ENCODE measurements at regions not wholly inside any gene's neighbourhood (a gene's known extent, or its start where the extent isn't known, plus 50 kb on each side); places are given as distances from the start of the nearest gene placed in this dataset.

GRCh38 chr17:79377230-79377786, 233.5 kb downstream of the RBFOX3 start:
- CTCF ChIA-PET = no interaction called here
- POLR2A ChIA-PET = no interaction called here

GRCh38 chr17:79374807-79375206, 236.0 kb downstream of the RBFOX3 start:
- no peaks in the 10 kb centered on the region for H3K36me3 Mint-ChIP-seq (ENCODE audit: low read depth)
- DNase-seq (no peak), ATAC-seq (no peak)
- H3K4me3 Mint-ChIP-seq = no peak overlapping the region
- ChIA-PET CTCF (no interaction called here), POLR2A (interaction anchor here (0.6 kb wide), 1 partner anchor 8 kb away, joined by 3 read pairs; no protein-coding TSS in a partner anchor)
- no peaks in the 10 kb centered on the region for H3K9me3 Mint-ChIP-seq (ENCODE audit: insufficient read depth)
- H3K27ac Mint-ChIP-seq = no peak overlapping the region
- H3K27me3 Mint-ChIP-seq (ENCODE audit: low read depth) = peaks cover 4% of the 10 kb centered on the region
- no peaks in the 10 kb centered on the region for H3K4me1 Mint-ChIP-seq (ENCODE audit: low read depth)

More at GRCh38 chr17:79377230-79377786, 233.5 kb downstream of the RBFOX3 start:
- H3K27ac Mint-ChIP-seq = no peak overlapping the region
- ATAC-seq = no peak
- H3K4me1 Mint-ChIP-seq (ENCODE audit: low read depth) = no peaks in the 10 kb centered on the region
- H3K9me3 Mint-ChIP-seq (ENCODE audit: insufficient read depth) = no peaks in the 10 kb centered on the region
- H3K36me3 Mint-ChIP-seq (ENCODE audit: low read depth) = no peaks in the 10 kb centered on the region
- H3K27me3 Mint-ChIP-seq (ENCODE audit: low read depth) = no peaks in the 10 kb centered on the region
- no peak for DNase-seq
- no peak overlapping the region for H3K4me3 Mint-ChIP-seq

- Mint-ChIP-seq H3K9me3 (ENCODE audit: insufficient read depth) (no peaks in the 10 kb centered on the region), H3K27ac (no peak overlapping the region), H3K36me3 (ENCODE audit: low read depth) (no peaks in the 10 kb centered on the region), H3K27me3 (ENCODE audit: low read depth) (peaks cover 4% of the 10 kb centered on the region), H3K4me3 (no peak overlapping the region), H3K4me1 (ENCODE audit: low read depth) (no peaks in the 10 kb centered on the region)
- ChIA-PET POLR2A (no interaction called here), CTCF (interaction anchor here (0.9 kb wide), 1 partner anchor 19 kb away, joined by 3 read pairs; no protein-coding TSS in a partner anchor)
- no peak for ATAC-seq
- no peak for DNase-seq
Observed at GRCh38 chr17:79374087-79374689, 236.7 kb downstream of the RBFOX3 start.

- ChIA-PET POLR2A (no interaction called here), CTCF (no interaction called here)
- Mint-ChIP-seq H3K9me3 (ENCODE audit: insufficient read depth) (no peaks in the 10 kb centered on the region), H3K27ac (no peak overlapping the region), H3K4me1 (ENCODE audit: low read depth) (no peaks in the 10 kb centered on the region), H3K4me3 (no peak overlapping the region), H3K36me3 (ENCODE audit: low read depth) (no peaks in the 10 kb centered on the region), H3K27me3 (ENCODE audit: low read depth) (peaks cover 4% of the 10 kb centered on the region)
- no peak for ATAC-seq
- DNase-seq = no peak
Observed at GRCh38 chr17:79372470-79373238, 238.2 kb downstream of the RBFOX3 start.

GRCh38 chr17:79371984-79372383, 238.9 kb downstream of the RBFOX3 start:
- H3K9me3 Mint-ChIP-seq (ENCODE audit: insufficient read depth) = no peaks in the 10 kb centered on the region
- no peaks in the 10 kb centered on the region for H3K4me1 Mint-ChIP-seq (ENCODE audit: low read depth)
- H3K4me3 Mint-ChIP-seq = no peak overlapping the region
- no peaks in the 10 kb centered on the region for H3K36me3 Mint-ChIP-seq (ENCODE audit: low read depth)
- CTCF ChIA-PET = no interaction called here
- H3K27me3 Mint-ChIP-seq (ENCODE audit: low read depth) = peaks cover 4% of the 10 kb centered on the region
- DNase-seq = no peak
- no peak for ATAC-seq
- no peak overlapping the region for H3K27ac Mint-ChIP-seq
- POLR2A ChIA-PET = no interaction called here

GRCh38 chr17:79370594-79370993, 240.3 kb downstream of the RBFOX3 start:
- H3K27ac Mint-ChIP-seq = no peak overlapping the region
- ATAC-seq = no peak
- no peak overlapping the region for H3K4me3 Mint-ChIP-seq
- DNase-seq = no peak
- peaks cover 4% of the 10 kb centered on the region for H3K27me3 Mint-ChIP-seq (ENCODE audit: low read depth)
- H3K4me1 Mint-ChIP-seq (ENCODE audit: low read depth) = no peaks in the 10 kb centered on the region
- no peaks in the 10 kb centered on the region for H3K36me3 Mint-ChIP-seq (ENCODE audit: low read depth)
- CTCF ChIA-PET = no interaction called here
- POLR2A ChIA-PET = no interaction called here
- no peaks in the 10 kb centered on the region for H3K9me3 Mint-ChIP-seq (ENCODE audit: insufficient read depth)

GRCh38 chr17:79370126-79370525, 240.7 kb downstream of the RBFOX3 start:
- Mint-ChIP-seq H3K27me3 (ENCODE audit: low read depth) (peaks cover 4% of the 10 kb centered on the region), H3K9me3 (ENCODE audit: insufficient read depth) (no peaks in the 10 kb centered on the region), H3K36me3 (ENCODE audit: low read depth) (no peaks in the 10 kb centered on the region), H3K4me1 (ENCODE audit: low read depth) (no peaks in the 10 kb centered on the region), H3K4me3 (no peak overlapping the region), H3K27ac (no peak overlapping the region)
- no peak for DNase-seq
- ChIA-PET CTCF (no interaction called here), POLR2A (no interaction called here)
- ATAC-seq = no peak

- CTCF ChIA-PET = no interaction called here
- peaks cover 4% of the 10 kb centered on the region for H3K27me3 Mint-ChIP-seq (ENCODE audit: low read depth)
- no peak for ATAC-seq
- no peak for DNase-seq
- no peaks in the 10 kb centered on the region for H3K9me3 Mint-ChIP-seq (ENCODE audit: insufficient read depth)
- H3K4me3 Mint-ChIP-seq = no peak overlapping the region
- H3K27ac Mint-ChIP-seq = no peak overlapping the region
- H3K36me3 Mint-ChIP-seq (ENCODE audit: low read depth) = no peaks in the 10 kb centered on the region
- H3K4me1 Mint-ChIP-seq (ENCODE audit: low read depth) = no peaks in the 10 kb centered on the region
- POLR2A ChIA-PET = no interaction called here
Observed at GRCh38 chr17:79369532-79369931, 241.3 kb downstream of the RBFOX3 start.

GRCh38 chr17:79369001-79369400, 241.8 kb downstream of the RBFOX3 start:
- ChIA-PET CTCF (no interaction called here), POLR2A (no interaction called here)
- DNase-seq (no peak), ATAC-seq (no peak)
- Mint-ChIP-seq H3K9me3 (ENCODE audit: insufficient read depth) (no peaks in the 10 kb centered on the region), H3K27me3 (ENCODE audit: low read depth) (peaks cover 4% of the 10 kb centered on the region), H3K4me1 (ENCODE audit: low read depth) (no peaks in the 10 kb centered on the region), H3K36me3 (ENCODE audit: low read depth) (no peaks in the 10 kb centered on the region), H3K27ac (no peak overlapping the region), H3K4me3 (no peak overlapping the region)

GRCh38 chr17:79368521-79368920, 242.3 kb downstream of the RBFOX3 start:
- no peak overlapping the region for H3K4me3 Mint-ChIP-seq
- ChIA-PET CTCF (no interaction called here), POLR2A (no interaction called here)
- H3K27ac Mint-ChIP-seq = no peak overlapping the region
- no peaks in the 10 kb centered on the region for H3K4me1 Mint-ChIP-seq (ENCODE audit: low read depth)
- DNase-seq (no peak), ATAC-seq (no peak)
- H3K36me3 Mint-ChIP-seq (ENCODE audit: low read depth) = no peaks in the 10 kb centered on the region
- no peaks in the 10 kb centered on the region for H3K9me3 Mint-ChIP-seq (ENCODE audit: insufficient read depth)
- peaks cover 4% of the 10 kb centered on the region for H3K27me3 Mint-ChIP-seq (ENCODE audit: low read depth)

GRCh38 chr17:79366988-79367571, 243.8 kb downstream of the RBFOX3 start:
- no peaks in the 10 kb centered on the region for H3K36me3 Mint-ChIP-seq (ENCODE audit: low read depth)
- no peak overlapping the region for H3K4me3 Mint-ChIP-seq
- H3K27me3 Mint-ChIP-seq (ENCODE audit: low read depth) = peaks cover 4% of the 10 kb centered on the region
- no peak overlapping the region for H3K27ac Mint-ChIP-seq
- POLR2A ChIA-PET = no interaction called here
- H3K9me3 Mint-ChIP-seq (ENCODE audit: insufficient read depth) = no peaks in the 10 kb centered on the region
- H3K4me1 Mint-ChIP-seq (ENCODE audit: low read depth) = no peaks in the 10 kb centered on the region
- CTCF ChIA-PET = no interaction called here
- no peak for ATAC-seq
- no peak for DNase-seq

Measured in activated CD8-positive, alpha-beta T cell treated with anti-CD3 and anti-CD28 coated beads, Interleukin-2, amount 10 ng/mL, durations not matched to agents 7 days and 5 days (primary cell).